ENCODE measurements at regions not wholly inside any gene's neighbourhood (a gene's known extent, or its start where the extent isn't known, plus 50 kb on each side); places are given as distances from the start of the nearest gene placed in this dataset.

DNA sequence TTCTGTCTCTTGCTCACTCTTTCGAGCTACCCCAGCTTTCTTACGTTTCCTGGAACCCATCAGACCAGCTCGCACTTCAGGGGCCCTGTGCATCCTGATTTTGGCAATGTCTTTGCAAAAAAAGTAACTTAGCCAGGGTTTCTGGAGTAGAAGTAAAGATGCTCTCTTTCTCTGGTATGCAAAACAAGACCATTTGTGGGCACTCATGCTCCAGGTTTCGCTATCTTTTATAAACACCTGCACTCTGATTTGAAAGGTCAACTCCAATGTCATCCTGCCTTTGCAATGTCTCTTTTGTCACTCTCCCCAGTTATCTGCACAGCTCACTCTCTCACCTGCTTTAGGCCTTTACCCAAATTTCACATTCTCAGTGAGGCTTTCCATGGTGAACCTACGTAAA lies 869.1 kb downstream of the QKI start:
- TF ChIP-seq, protein P1, sequence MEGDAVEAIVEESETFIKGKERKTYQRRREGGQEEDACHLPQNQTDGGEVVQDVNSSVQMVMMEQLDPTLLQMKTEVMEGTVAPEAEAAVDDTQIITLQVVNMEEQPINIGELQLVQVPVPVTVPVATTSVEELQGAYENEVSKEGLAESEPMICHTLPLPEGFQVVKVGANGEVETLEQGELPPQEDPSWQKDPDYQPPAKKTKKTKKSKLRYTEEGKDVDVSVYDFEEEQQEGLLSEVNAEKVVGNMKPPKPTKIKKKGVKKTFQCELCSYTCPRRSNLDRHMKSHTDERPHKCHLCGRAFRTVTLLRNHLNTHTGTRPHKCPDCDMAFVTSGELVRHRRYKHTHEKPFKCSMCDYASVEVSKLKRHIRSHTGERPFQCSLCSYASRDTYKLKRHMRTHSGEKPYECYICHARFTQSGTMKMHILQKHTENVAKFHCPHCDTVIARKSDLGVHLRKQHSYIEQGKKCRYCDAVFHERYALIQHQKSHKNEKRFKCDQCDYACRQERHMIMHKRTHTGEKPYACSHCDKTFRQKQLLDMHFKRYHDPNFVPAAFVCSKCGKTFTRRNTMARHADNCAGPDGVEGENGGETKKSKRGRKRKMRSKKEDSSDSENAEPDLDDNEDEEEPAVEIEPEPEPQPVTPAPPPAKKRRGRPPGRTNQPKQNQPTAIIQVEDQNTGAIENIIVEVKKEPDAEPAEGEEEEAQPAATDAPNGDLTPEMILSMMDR (IDR thresholded peaks at IDR 0.05 in 4 of 5, conservative IDR thresholded peaks at IDR 0.05 in 1 of 5): no peak
- TF ChIP-seq POLR2A (IDR thresholded peaks at IDR 0.05): no peak

All from gastrocnemius medialis (tissue), 4 donors.